ENCODE measurements at regions not wholly inside any gene's neighbourhood (a gene's known extent, or its start where the extent isn't known, plus 50 kb on each side); places are given as distances from the start of the nearest gene placed in this dataset.

DNA sequence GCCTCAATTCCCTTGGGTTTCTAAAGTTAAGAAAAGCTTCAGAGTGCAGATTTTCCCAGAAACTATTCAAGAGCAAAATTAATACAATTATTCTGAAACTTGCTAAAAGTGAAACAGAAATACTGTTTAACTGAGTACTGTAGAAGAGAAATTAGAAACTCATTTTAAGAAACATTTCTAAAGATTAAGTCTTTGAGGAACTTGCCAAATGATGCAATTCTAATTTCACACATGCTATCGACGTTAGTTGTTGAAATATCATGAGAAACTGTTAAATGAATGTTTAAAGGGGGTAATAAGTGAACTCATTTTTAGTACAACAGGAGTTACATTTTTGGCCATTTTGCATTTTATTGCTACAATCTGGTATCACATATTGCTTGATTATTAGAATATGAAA is 125.3 kb upstream of the MAOA start:
- no peaks in the 10 kb centered on the region for H4K20me1 ChIP-seq (ENCODE audit: control insufficient read depth, extremely low read depth, insufficient read depth, low read length)

DNA sequence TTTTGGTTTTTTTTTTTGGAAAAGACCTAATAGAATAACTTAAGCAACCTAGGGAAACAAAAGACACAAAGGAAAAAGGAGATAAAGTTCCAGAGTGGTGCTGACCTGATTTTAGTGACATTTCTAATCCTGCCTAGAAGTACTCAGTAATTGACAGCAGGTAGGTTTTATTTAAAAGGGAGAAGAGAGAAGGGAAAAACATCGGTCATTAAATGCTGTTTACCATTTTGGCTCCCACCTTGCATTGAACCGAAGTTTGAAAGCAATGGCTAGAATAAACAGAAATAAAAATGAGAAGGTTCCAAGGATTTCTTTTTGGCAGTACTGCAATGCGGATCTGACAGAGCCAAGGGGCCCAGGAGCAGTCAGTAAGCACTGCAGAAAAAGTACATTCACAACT is 115.8 kb upstream of the MAOA start:
- Histone ChIP-seq H4K20me1 (ENCODE audit: control insufficient read depth, extremely low read depth, insufficient read depth, low read length) (no peaks in the 10 kb centered on the region), H3K9me1 (ENCODE audit: control insufficient read depth, extremely low read depth, insufficient read depth, low read length) (no peaks in the 10 kb centered on the region), H3K9ac (ENCODE audit: control insufficient read depth, extremely low read depth, insufficient read depth, low read length) (no peak overlapping the region), H3K36me3 (ENCODE audit: control insufficient read depth in 2 of 2, extremely low read depth in 1 of 2, insufficient read depth in 2 of 2, low read length in 2 of 2) (no peaks in the 10 kb centered on the region), H2AFZ (ENCODE audit: control insufficient read depth, low read length) (no peak overlapping the region), H3K4me1 (ENCODE audit: control insufficient read depth, extremely low read depth, insufficient read depth, low read length) (no peaks in the 10 kb centered on the region), H3K9me3 (ENCODE audit: control insufficient read depth, low read depth, low read length) (no peaks in the 10 kb centered on the region), H3K4me2 (ENCODE audit: control insufficient read depth, extremely low read depth, insufficient read depth, low read depth, low read length) (no peak overlapping the region), H3K4me3 (ENCODE audit: control insufficient read depth in 2 of 3, extremely low read depth in 1 of 3, insufficient read depth in 2 of 3, low read depth in 1 of 3, low read length in 3 of 3) (no peak overlapping the region), H3K27ac (ENCODE audit: control insufficient read depth, insufficient read depth, low read length) (no peak overlapping the region), H3K27me3 (ENCODE audit: control insufficient read depth, extremely low read depth, insufficient read depth, low read length) (no peaks in the 10 kb centered on the region), H3K79me2 (ENCODE audit: control insufficient read depth, insufficient read depth, low read length) (no peaks in the 10 kb centered on the region)
- TF ChIP-seq EZH2 (IDR thresholded peaks at IDR 0.05; ENCODE audit: low read length) = no peak
- TF ChIP-seq, protein P1, sequence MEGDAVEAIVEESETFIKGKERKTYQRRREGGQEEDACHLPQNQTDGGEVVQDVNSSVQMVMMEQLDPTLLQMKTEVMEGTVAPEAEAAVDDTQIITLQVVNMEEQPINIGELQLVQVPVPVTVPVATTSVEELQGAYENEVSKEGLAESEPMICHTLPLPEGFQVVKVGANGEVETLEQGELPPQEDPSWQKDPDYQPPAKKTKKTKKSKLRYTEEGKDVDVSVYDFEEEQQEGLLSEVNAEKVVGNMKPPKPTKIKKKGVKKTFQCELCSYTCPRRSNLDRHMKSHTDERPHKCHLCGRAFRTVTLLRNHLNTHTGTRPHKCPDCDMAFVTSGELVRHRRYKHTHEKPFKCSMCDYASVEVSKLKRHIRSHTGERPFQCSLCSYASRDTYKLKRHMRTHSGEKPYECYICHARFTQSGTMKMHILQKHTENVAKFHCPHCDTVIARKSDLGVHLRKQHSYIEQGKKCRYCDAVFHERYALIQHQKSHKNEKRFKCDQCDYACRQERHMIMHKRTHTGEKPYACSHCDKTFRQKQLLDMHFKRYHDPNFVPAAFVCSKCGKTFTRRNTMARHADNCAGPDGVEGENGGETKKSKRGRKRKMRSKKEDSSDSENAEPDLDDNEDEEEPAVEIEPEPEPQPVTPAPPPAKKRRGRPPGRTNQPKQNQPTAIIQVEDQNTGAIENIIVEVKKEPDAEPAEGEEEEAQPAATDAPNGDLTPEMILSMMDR (optimal IDR thresholded peaks at IDR 0.05 in 1 of 3, IDR thresholded peaks at IDR 0.05 in 1 of 3, conservative IDR thresholded peaks at IDR 0.05 in 1 of 3; ENCODE audit: extremely low read depth in 1 of 3, insufficient read depth in 2 of 3, low read length in 3 of 3) = no peak
- no peak for DNase-seq (ENCODE audit: low read depth, low spot score)
- dilution Hi-C loops (cut with MboI; ENCODE audit: extremely low pct_ligation_motif_present, low sequenced_read_pairs) = no loop called here
- FAIRE-seq = no peak

More for the DNA sequence above, 125.3 kb upstream of the MAOA start:
- Histone ChIP-seq H3K79me2 (ENCODE audit: control insufficient read depth, insufficient read depth, low read length) (no peaks in the 10 kb centered on the region), H3K27ac (ENCODE audit: control insufficient read depth, insufficient read depth, low read length) (no peak overlapping the region), H3K4me3 (ENCODE audit: control insufficient read depth in 2 of 3, extremely low read depth in 1 of 3, insufficient read depth in 2 of 3, low read depth in 1 of 3, low read length in 3 of 3) (no peak overlapping the region), H3K9me3 (ENCODE audit: control insufficient read depth, low read depth, low read length) (no peaks in the 10 kb centered on the region), H3K4me2 (ENCODE audit: control insufficient read depth, extremely low read depth, insufficient read depth, low read depth, low read length) (no peak overlapping the region), H3K4me1 (ENCODE audit: control insufficient read depth, extremely low read depth, insufficient read depth, low read length) (no peaks in the 10 kb centered on the region), H3K36me3 (ENCODE audit: control insufficient read depth in 2 of 2, extremely low read depth in 1 of 2, insufficient read depth in 2 of 2, low read length in 2 of 2) (no peaks in the 10 kb centered on the region), H3K9me1 (ENCODE audit: control insufficient read depth, extremely low read depth, insufficient read depth, low read length) (no peaks in the 10 kb centered on the region), H3K9ac (ENCODE audit: control insufficient read depth, extremely low read depth, insufficient read depth, low read length) (no peak overlapping the region), H3K27me3 (ENCODE audit: control insufficient read depth, extremely low read depth, insufficient read depth, low read length) (no peaks in the 10 kb centered on the region), H2AFZ (ENCODE audit: control insufficient read depth, low read length) (no peak overlapping the region)
- dilution Hi-C loops (cut with MboI; ENCODE audit: extremely low pct_ligation_motif_present, low sequenced_read_pairs) = no loop called here
- no peak for TF ChIP-seq EZH2 (IDR thresholded peaks at IDR 0.05; ENCODE audit: low read length)
- TF ChIP-seq, protein P1 (optimal IDR thresholded peaks at IDR 0.05 in 1 of 3, IDR thresholded peaks at IDR 0.05 in 1 of 3, conservative IDR thresholded peaks at IDR 0.05 in 1 of 3; ENCODE audit: extremely low read depth in 1 of 3, insufficient read depth in 2 of 3, low read length in 3 of 3) = no peak
- no peak for DNase-seq (ENCODE audit: low read depth, low spot score)
- no peak for FAIRE-seq
